PC-9 (cell line): ENCODE measurements at regions not wholly inside any gene's neighbourhood (a gene's known extent, or its start where the extent isn't known, plus 50 kb on each side); places are given as distances from the start of the nearest gene placed in this dataset.

Experiments
- EZH2 ChIP-seq: fragments of 200-600 bp; sonication (generic); IDR thresholded peaks from 2 replicates; pipeline ENCODE4 v1.8.0; 2017; ENCODE audit warnings: antibody characterized with exemption, low read depth
- TF ChIP-seq, protein P1 (sequence below): fragments of 200-600 bp; sonication (generic); conservative IDR thresholded peaks from 2 replicates; pipeline ENCODE4 v1.6.1; 2017; ENCODE audit warnings: mixed run types, antibody characterized with exemption, mild to moderate bottlenecking, moderate library complexity

- no peak for TF ChIP-seq EZH2
- TF ChIP-seq, protein P1, sequence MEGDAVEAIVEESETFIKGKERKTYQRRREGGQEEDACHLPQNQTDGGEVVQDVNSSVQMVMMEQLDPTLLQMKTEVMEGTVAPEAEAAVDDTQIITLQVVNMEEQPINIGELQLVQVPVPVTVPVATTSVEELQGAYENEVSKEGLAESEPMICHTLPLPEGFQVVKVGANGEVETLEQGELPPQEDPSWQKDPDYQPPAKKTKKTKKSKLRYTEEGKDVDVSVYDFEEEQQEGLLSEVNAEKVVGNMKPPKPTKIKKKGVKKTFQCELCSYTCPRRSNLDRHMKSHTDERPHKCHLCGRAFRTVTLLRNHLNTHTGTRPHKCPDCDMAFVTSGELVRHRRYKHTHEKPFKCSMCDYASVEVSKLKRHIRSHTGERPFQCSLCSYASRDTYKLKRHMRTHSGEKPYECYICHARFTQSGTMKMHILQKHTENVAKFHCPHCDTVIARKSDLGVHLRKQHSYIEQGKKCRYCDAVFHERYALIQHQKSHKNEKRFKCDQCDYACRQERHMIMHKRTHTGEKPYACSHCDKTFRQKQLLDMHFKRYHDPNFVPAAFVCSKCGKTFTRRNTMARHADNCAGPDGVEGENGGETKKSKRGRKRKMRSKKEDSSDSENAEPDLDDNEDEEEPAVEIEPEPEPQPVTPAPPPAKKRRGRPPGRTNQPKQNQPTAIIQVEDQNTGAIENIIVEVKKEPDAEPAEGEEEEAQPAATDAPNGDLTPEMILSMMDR, result no peak
Measured at GRCh38 chr1:4001461-4001860, 101.4 kb upstream of the C1orf174 start.
